T47D (cell line): ENCODE measurements at regions not wholly inside any gene's neighbourhood (a gene's known extent, or its start where the extent isn't known, plus 50 kb on each side); places are given as distances from the start of the nearest gene placed in this dataset.

Experiments
- DNase-seq, 2 experiments: peaks; one replicate each; pipeline versions ENCODE4 v3.0.0 to v3.0.0-alpha.2; 2011 to 2012; ENCODE audit warnings: low read depth in 1 of 2, low spot score in 1 of 2
- JUND ChIP-seq: IDR thresholded peaks from 2 replicates; pipeline ENCODE4 v1.6.1; 2012; ENCODE audit warnings: low read depth
- in situ Hi-C: cut with HindIII; loops from 2 replicates; pipeline ENCODE4 v1.10.0; 2016; ENCODE audit warnings: low sequenced_read_pairs, low pct_unique_long_range_greater_than_20kb

- TF ChIP-seq JUND, result no peak
- in situ Hi-C loops, result no loop called here
- no peak for DNase-seq
Observed at GRCh38 chr17:71878271-71878670, 242.5 kb upstream of the SOX9 start.

- in situ Hi-C loops, result no loop called here
- DNase-seq, result no peak
- no peak for TF ChIP-seq JUND
Observed at GRCh38 chr17:71878998-71879397, 241.8 kb upstream of the SOX9 start.

GRCh38 chr17:71881041-71881440, 239.8 kb upstream of the SOX9 start:
- TF ChIP-seq JUND, result no peak
- DNase-seq, result no peak
- in situ Hi-C loops, result no loop called here

- in situ Hi-C loops, result no loop called here
- TF ChIP-seq JUND, result no peak
- DNase-seq, result no peak
Observed at GRCh38 chr17:71881581-71881980, 239.2 kb upstream of the SOX9 start.

- in situ Hi-C loops, result no loop called here
- no peak for TF ChIP-seq JUND
- DNase-seq, result no peak
Observed at GRCh38 chr17:71883258-71883657, 237.6 kb upstream of the SOX9 start.

- in situ Hi-C loops, result no loop called here
- TF ChIP-seq JUND, result no peak
- no peak for DNase-seq
Observed at GRCh38 chr17:71883845-71884244, 237.0 kb upstream of the SOX9 start.

GRCh38 chr17:71885662-71886061, 235.2 kb upstream of the SOX9 start:
- no peak for TF ChIP-seq JUND
- DNase-seq, result no peak
- in situ Hi-C loops, result no loop called here

- no peak for DNase-seq
- in situ Hi-C loops, result no loop called here
- TF ChIP-seq JUND, result no peak
Observed at GRCh38 chr17:71899317-71899716, 221.5 kb upstream of the SOX9 start.

GRCh38 chr17:71900621-71901229, 220.1 kb upstream of the SOX9 start:
- in situ Hi-C loops, result no loop called here
- DNase-seq, result no peak
- TF ChIP-seq JUND, result no peak

GRCh38 chr17:71902894-71903506, 217.8 kb upstream of the SOX9 start:
- in situ Hi-C loops, result no loop called here
- no peak for DNase-seq
- no peak for TF ChIP-seq JUND

GRCh38 chr17:71905376-71906031, 215.3 kb upstream of the SOX9 start:
- peak in 1 of 2 experiments; percentile 11 for DNase-seq
- TF ChIP-seq JUND, result no peak
- in situ Hi-C loops, result no loop called here

- TF ChIP-seq JUND, result no peak
- in situ Hi-C loops, result no loop called here
- DNase-seq, result no peak
Observed at GRCh38 chr17:71909155-71909554, 211.7 kb upstream of the SOX9 start.

GRCh38 chr17:71910002-71910401, 210.8 kb upstream of the SOX9 start:
- TF ChIP-seq JUND, result no peak

More at GRCh38 chr17:71910002-71910401, 210.8 kb upstream of the SOX9 start:
- in situ Hi-C loops, result no loop called here
- DNase-seq, result no peak
